ENCODE measurements at regions not wholly inside any gene's neighbourhood (a gene's known extent, or its start where the extent isn't known, plus 50 kb on each side); places are given as distances from the start of the nearest gene placed in this dataset.

GRCh38 chr7:83270407-83270806, 107.7 kb upstream of the PCLO start:
- Histone ChIP-seq H3K23me2 (ENCODE audit: insufficient read length, low read depth, low read length, poor library complexity, severe bottlenecking) (no peaks in the 10 kb centered on the region), H4K91ac (ENCODE audit: insufficient read length, low read depth, low read length) (no peak overlapping the region)
- no CpG with 5 or more reads among the region's 3 CpGs for WGBS (ENCODE audit: extremely low coverage, insufficient read length, low lambda C conversion rate)

More at GRCh38 chr7:83270407-83270806, 107.7 kb upstream of the PCLO start:
- Histone ChIP-seq H4K20me1 (ENCODE audit: control insufficient read depth, insufficient read depth, insufficient read length) (no peaks in the 10 kb centered on the region), H3K4me2 (ENCODE audit: insufficient read depth, insufficient read length, low read length) (no peak overlapping the region), H3K23ac (ENCODE audit: insufficient read length, low read depth, low read length) (no peak overlapping the region), H4K8ac (replicated peaks; ENCODE audit: insufficient read length, low read depth, low read length) (no peak overlapping the region), H2BK20ac (ENCODE audit: low read depth, low read length, poor library complexity, severe bottlenecking) (no peak overlapping the region), H4K5ac (ENCODE audit: insufficient read length, low read depth, low read length) (no peak overlapping the region), H3K9ac (ENCODE audit: extremely low read depth, insufficient read length, low read length) (no peak overlapping the region), H2AK5ac (ENCODE audit: insufficient read length, low read length) (no peak overlapping the region), H2AFZ (ENCODE audit: low read length) (no peak overlapping the region), H3K79me1 (ENCODE audit: insufficient read depth, low read depth, low read length, poor library complexity, severe bottlenecking) (no peaks in the 10 kb centered on the region), H2BK12ac (ENCODE audit: insufficient read length, low read depth, low read length) (no peak overlapping the region), H3K79me2 (ENCODE audit: insufficient read depth, low read length) (no peaks in the 10 kb centered on the region), H3K14ac (ENCODE audit: insufficient read depth, low read length) (no peak overlapping the region), H3K27ac (ENCODE audit: insufficient read length, low read depth, low read length) (no peak overlapping the region), H3K27me3 (ENCODE audit: insufficient read depth, low read length) (no peaks in the 10 kb centered on the region), H3K56ac (ENCODE audit: insufficient read length, low read depth, low read length) (no peak overlapping the region), H3K4me1 (ENCODE audit: insufficient read depth, low read length) (no peaks in the 10 kb centered on the region), H3T11ph (ENCODE audit: low read length) (no peak overlapping the region), H2BK15ac (ENCODE audit: low read depth, low read length) (no peak overlapping the region), H3K4ac (ENCODE audit: low read depth, low read length) (no peak overlapping the region), H3K18ac (ENCODE audit: insufficient read length, low read depth, low read length) (no peak overlapping the region), H2BK5ac (ENCODE audit: insufficient read length, low read length) (no peak overlapping the region), H2BK120ac (ENCODE audit: low read depth, low read length, poor library complexity, severe bottlenecking) (no peak overlapping the region), H3K9me3 (ENCODE audit: control insufficient read depth, low read depth, low read length) (no peaks in the 10 kb centered on the region)
- Mint-ChIP-seq H3K9me3 (no peaks in the 10 kb centered on the region), H3K36me3 (ENCODE audit: insufficient read depth in 1 of 3, low read depth in 3 of 3) (no peaks in the 10 kb centered on the region), H3K4me1 (peaks cover 8 to 9% of the 10 kb centered on the region in 2 experiments), H3K27ac (no peak overlapping the region; a peak in 1 of 7 replicates), H3K27me3 (ENCODE audit: low read depth) (no peaks in the 10 kb centered on the region), H3K4me3 (no peak overlapping the region)
- DNase-seq: no peak
- no peak for TF ChIP-seq CTCF (conservative IDR thresholded peaks at IDR 0.05)

Data from H9 (cell line).